Effector CD8-positive, alpha-beta T cell (primary cell): ENCODE measurements at regions not wholly inside any gene's neighbourhood (a gene's known extent, or its start where the extent isn't known, plus 50 kb on each side); places are given as distances from the start of the nearest gene placed in this dataset.

Experiments used
- DNase-seq: peaks from one replicate; lab custom pipeline; 2025; lab: John Stamatoyannopoulos, UW

- DNase-seq, result no peak
Observed at GRCh38 chr14:82047777-82048470, 514.3 kb upstream of the SEL1L start.

- no peak for DNase-seq
Observed at GRCh38 chr14:82052778-82053177, 519.1 kb upstream of the SEL1L start.

- DNase-seq, result no peak
Observed at GRCh38 chr14:82055515-82056115, 522.0 kb upstream of the SEL1L start.

DNA sequence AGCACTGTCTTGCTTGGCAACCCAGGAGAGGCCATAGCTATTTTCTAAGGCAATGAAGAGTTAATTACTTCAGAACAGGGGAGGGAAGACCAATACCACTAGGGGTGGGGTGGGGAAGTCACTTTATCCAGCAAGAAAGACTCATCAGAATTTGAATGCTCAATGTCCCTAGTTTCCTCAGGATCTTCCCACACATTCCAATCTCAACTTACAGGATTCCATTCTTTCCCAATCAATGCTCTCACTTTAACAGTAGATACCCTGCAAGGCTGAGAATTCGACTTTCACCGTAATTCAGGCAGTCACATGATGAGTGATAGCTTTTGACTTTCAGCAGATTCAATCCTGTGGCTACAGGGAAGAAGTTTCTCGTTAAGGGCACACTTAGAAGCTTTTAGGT lies 526.6 kb upstream of the SEL1L start:
- DNase-seq, result no peak

DNA sequence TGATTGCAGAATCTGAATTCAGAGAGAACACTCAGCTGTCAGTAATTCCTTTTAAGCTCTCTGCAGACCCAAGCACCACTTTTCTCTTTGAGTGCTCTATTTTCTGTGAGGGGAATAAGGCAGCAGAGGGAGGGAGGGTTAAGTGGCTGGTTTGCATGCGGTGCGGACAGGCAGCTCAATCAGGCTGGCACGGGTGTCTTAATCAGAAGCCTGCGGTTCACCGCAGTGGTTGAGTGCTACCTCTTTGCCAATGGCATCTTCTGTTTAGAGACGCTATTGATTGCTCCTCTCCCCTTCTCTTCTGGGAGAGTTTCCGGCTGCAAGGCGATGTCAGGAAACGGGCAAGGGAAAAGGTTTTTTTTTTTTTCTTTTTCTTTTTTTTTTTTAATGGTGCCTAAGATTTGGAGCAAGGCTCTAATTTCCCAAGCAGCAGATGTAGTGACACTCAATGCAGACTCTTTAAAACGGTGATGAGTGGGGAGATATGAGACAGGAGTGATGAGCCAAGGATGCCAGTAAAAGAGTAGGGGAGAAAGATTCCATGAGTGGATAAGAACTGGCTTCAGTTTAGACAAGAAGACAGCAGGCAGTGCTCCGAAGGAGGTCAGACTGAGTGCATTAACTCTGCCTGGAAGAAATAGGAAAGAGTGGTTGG lies 533.7 kb upstream of the SEL1L start:
- DNase-seq, result no peak

- DNase-seq, result no peak
Observed at GRCh38 chr14:82070040-82070439, 536.4 kb upstream of the SEL1L start.

DNA sequence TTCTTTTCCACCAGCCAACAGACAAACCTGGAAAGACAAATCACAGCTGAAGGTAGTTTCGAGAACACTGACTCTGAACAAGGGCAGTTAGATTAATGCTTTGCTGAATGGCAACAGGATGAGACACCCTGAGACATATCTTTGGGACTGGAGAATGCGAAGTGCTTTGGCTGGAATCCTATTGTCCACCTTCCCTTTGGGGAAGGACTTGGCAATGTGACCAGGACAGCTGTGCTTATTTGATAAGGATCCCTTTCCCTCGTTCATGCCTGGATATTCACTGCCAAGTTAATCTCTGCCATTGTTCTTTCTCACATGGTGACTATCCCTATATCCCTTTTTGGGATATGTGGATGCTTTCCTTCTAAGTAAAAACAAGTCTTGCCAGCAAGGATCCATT lies 537.1 kb upstream of the SEL1L start:
- no peak for DNase-seq

DNA sequence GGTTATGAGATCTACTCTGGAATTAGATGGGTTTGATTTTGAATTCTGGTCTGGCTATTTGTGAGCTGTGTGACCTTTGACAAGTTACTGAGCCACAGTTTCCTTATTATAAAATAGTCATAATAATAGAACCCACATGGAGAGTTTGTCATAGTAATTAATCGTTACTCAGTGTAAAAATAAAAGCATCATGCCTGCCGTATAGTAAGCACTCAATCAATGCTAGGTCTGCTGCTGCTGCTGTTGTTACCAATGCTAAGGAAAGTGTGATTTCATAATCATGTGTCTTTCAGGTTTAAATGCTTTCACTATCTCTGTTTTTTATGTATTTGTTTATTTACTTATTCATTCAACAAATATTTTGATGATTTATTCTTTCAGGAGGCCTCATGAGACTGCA lies 539.9 kb upstream of the SEL1L start:
- DNase-seq, result no peak

DNA sequence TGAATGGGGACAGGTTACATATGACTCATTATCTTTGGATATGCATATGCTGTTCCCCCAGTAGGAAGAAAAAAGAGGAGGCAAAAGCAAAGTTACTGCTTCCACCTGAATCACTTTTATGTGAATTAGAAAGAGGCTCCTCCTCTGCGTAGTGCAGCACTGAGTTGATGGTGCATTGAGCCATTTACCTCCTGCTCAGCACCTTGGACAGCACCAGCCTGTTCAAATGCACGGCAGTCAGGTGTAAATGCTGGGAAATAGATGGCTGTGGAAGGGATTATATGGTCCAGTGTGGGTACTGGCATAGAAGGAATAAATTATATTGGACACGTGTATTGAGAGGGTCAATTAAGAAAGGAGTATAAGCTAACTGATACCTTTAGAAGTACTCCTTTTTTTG lies 541.9 kb upstream of the SEL1L start:
- no peak for DNase-seq

- no peak for DNase-seq
Observed at GRCh38 chr14:82079553-82079952, 545.9 kb upstream of the SEL1L start.

- DNase-seq, result no peak
Observed at GRCh38 chr14:82080370-82080769, 546.7 kb upstream of the SEL1L start.

- DNase-seq, result no peak
Observed at GRCh38 chr14:82084813-82085212, 551.2 kb upstream of the SEL1L start.

DNA sequence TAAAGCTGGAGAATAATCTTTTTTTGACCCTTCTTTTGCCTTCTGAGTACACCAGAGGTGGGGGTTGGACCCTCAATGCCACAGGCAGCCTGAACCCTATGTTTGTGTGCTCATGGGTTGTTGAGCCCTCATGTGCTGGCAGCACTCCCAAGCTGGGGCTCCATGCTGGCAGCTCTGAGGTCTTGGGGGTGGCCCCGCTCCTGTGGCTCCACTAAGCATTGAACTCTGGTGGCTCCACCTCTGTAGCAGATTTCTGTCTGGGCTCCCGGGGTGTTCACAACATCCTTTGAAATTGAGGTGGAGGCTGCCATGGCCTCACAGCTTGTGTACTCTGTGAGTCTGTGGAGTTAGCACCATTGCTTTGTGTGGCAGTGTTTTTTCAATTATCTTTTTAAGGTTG lies 557.4 kb upstream of the SEL1L start:
- no peak for DNase-seq

GRCh38 chr14:82094829-82095345 lies 561.2 kb upstream of the SEL1L start:
- DNase-seq, result no peak

- DNase-seq, result no peak
Observed at GRCh38 chr14:82104013-82104412, 570.4 kb upstream of the SEL1L start.

- no peak for DNase-seq
Observed at GRCh38 chr14:82112210-82112839, 578.7 kb upstream of the SEL1L start.

DNA sequence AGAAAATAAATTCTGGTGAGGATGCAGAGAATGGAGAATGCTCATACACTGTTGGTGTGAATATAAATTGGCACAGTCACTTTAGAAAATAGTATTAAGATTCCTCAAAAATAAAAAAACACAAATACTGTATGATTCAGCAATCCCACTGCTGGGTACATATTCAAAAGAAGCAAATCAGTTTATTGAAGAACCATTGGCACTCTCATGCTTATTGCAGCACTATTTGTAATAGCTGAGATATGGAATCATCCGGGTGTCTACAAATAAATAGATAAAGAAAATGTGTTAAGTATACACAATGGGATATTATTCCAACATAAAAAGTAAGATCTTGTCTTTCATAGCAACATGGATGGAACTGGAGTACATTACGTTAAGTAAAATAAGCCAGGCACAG lies 579.4 kb upstream of the SEL1L start:
- DNase-seq, result no peak

DNA sequence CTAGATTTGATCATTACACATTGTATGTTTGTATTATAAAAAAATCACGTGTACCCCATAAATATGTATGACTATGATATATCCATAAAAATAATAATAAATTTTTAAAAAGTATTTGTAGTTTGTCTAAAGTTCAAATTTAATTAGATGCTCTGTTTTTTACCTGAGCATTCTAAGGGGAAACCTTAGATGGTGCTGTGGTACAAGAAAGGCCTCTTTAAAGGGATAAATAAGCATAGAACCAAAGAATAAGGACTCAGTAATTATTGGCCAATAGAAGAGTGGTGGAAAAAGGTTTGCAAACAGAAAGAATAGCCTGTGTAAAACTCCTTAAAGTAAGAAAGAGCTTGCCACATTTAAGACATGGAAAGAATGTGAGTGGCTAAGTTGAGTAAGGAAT lies 580.1 kb upstream of the SEL1L start:
- DNase-seq, result no peak

GRCh38 chr14:82116721-82117120 lies 583.1 kb upstream of the SEL1L start:
- no peak for DNase-seq

- DNase-seq, result no peak
Observed at GRCh38 chr14:82122655-82123054, 589.0 kb upstream of the SEL1L start.

GRCh38 chr14:82124511-82124910 lies 590.9 kb upstream of the SEL1L start:
- no peak for DNase-seq

DNA sequence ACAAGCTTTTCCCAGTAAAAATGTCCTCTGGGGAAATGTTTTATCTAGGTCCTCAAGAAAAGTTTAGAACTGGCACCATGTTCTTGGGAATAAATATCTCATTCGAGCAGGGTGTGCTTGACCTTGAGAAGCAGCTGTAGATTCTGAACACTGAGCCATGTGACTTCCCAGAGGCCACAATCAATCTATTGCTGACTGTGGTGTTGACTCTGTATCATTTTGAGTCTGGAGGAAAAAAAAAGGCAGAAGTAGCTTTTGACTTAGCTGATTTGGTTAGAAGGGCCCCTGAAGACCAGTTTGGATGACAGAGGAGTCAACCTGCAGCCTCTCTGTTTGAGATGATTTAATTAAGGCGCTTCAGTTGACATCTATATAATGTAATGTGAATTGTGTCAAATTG lies 592.4 kb upstream of the SEL1L start:
- no peak for DNase-seq

- DNase-seq, result no peak
Observed at GRCh38 chr14:82134411-82134810, 600.8 kb upstream of the SEL1L start.
